Neural progenitor cell (in vitro differentiated cells): ENCODE measurements at regions not wholly inside any gene's neighbourhood (a gene's known extent, or its start where the extent isn't known, plus 50 kb on each side); places are given as distances from the start of the nearest gene placed in this dataset.
A peak's percentile ranks its signal among the peaks of the same experiment; 100 is the strongest.

Experiments used
- DNase-seq: peaks from one replicate; pipeline ENCODE4 v3.0.0-alpha.2; 2016; ENCODE audit warnings: low spot score
- H2AFZ ChIP-seq: fragments of 200-600 bp; sonication (generic); replicated peaks from 2 replicates; pipeline ENCODE4 v1.6.1; 2016; ENCODE audit warnings: antibody characterized with exemption
- H3F3A ChIP-seq: fragments of 200-600 bp; sonication (generic); 2 replicates; pipeline ENCODE4 v1.6.1; 2016; ENCODE audit warnings: antibody characterized with exemption, low read depth
- H3K27ac ChIP-seq: fragments of 200-600 bp; sonication (generic); 2 replicates; pipeline ENCODE4 v1.5.1; 2016; ENCODE audit warnings: mild to moderate bottlenecking
- H3K27me3 ChIP-seq: fragments of 200-600 bp; sonication (generic); 2 replicates; pipeline ENCODE4 v1.6.1; 2016; ENCODE audit warnings: mild to moderate bottlenecking, moderate library complexity
- H3K36me3 ChIP-seq: fragments of 200-600 bp; sonication (generic); 2 replicates; pipeline ENCODE4 v1.5.1; 2016
- H3K4me1 ChIP-seq: fragments of 200-600 bp; sonication (generic); 2 replicates; pipeline ENCODE4 v1.6.1; 2016; ENCODE audit warnings: mixed run types
- H3K4me2 ChIP-seq: fragments of 200-600 bp; sonication (generic); 2 replicates; pipeline ENCODE4 v1.6.1; 2016
- H3K4me3 ChIP-seq: fragments of 200-600 bp; sonication (generic); 2 replicates; pipeline ENCODE4 v1.5.1; 2016
- H3K79me2 ChIP-seq: fragments of 200-600 bp; sonication (generic); 2 replicates; pipeline ENCODE4 v1.6.1; 2016; ENCODE audit warnings: low read depth
- H3K9ac ChIP-seq: fragments of 200-600 bp; sonication (generic); 2 replicates; pipeline ENCODE4 v1.6.1; 2016
- H3K9me3 ChIP-seq: fragments of 200-600 bp; sonication (generic); 2 replicates; pipeline ENCODE4 v1.5.1; 2016; ENCODE audit warnings: low read depth
- H4K20me1 ChIP-seq: fragments of 200-600 bp; sonication (generic); 2 replicates; pipeline ENCODE4 v1.6.1; 2016; ENCODE audit warnings: low read depth
- H3K27ac Mint-ChIP-seq: 3 replicates; pipeline ENCODE4 v1.8.0; 2021; ENCODE audit warnings: mixed read lengths
- H3K27me3 Mint-ChIP-seq: 2 replicates; pipeline ENCODE4 v1.8.0; 2022; ENCODE audit warnings: low read depth, mild to moderate bottlenecking, inconsistent platforms, moderate library complexity, mixed read lengths; ENCODE audit not compliant: insufficient read depth
- H3K36me3 Mint-ChIP-seq: 3 replicates; pipeline ENCODE4 v1.8.0; 2021; ENCODE audit warnings: mixed read lengths
- H3K4me1 Mint-ChIP-seq: 3 replicates; pipeline ENCODE4 v1.8.0; 2021; ENCODE audit warnings: mixed read lengths
- H3K4me3 Mint-ChIP-seq: 3 replicates; pipeline ENCODE4 v1.8.0; 2021; ENCODE audit warnings: mild to moderate bottlenecking, moderate library complexity, mixed read lengths
- H3K9me3 Mint-ChIP-seq: 3 replicates; pipeline ENCODE4 v1.8.0; 2020; ENCODE audit warnings: mixed read lengths
- CTCF ChIP-seq: fragments of 200-600 bp; sonication (generic); IDR thresholded peaks from 2 replicates; pipeline ENCODE4 v1.5.1; 2017; ENCODE audit warnings: antibody characterized with exemption, mild to moderate bottlenecking
- EZH2 ChIP-seq: fragments of 200-600 bp; sonication (generic); IDR thresholded peaks from 2 replicates; pipeline ENCODE4 v1.6.1; 2017; ENCODE audit warnings: antibody characterized with exemption, mild to moderate bottlenecking, moderate library complexity
- EZH2phosphoT487 ChIP-seq: fragments of 200-600 bp; sonication (generic); IDR thresholded peaks from 2 replicates; pipeline ENCODE4 v1.6.1; 2017; ENCODE audit warnings: antibody characterized with exemption

- Histone ChIP-seq H3K4me3 (no peak overlapping the region), H3K79me2 (no peaks in the 10 kb centered on the region), H3K4me1 (no peaks in the 10 kb centered on the region), H3K9ac (no peak overlapping the region), H2AFZ (no peak overlapping the region), H3K27me3 (no peaks in the 10 kb centered on the region), H3K9me3 (no peaks in the 10 kb centered on the region), H3F3A (no peaks in the 10 kb centered on the region), H4K20me1 (no peaks in the 10 kb centered on the region), H3K4me2 (no peak overlapping the region), H3K27ac (no peak overlapping the region), H3K36me3 (no peaks in the 10 kb centered on the region)
- no peaks in the 10 kb centered on the region for H3K36me3 Mint-ChIP-seq
- TF ChIP-seq EZH2 = no peak
- TF ChIP-seq EZH2phosphoT487 = no peak
- TF ChIP-seq CTCF = no peak
- H3K4me1 Mint-ChIP-seq = peaks cover 2% of the 10 kb centered on the region
- no peaks in the 10 kb centered on the region for H3K9me3 Mint-ChIP-seq
- H3K27ac Mint-ChIP-seq = no peak overlapping the region
- peaks cover 3% of the 10 kb centered on the region for H3K27me3 Mint-ChIP-seq
- no peak overlapping the region for H3K4me3 Mint-ChIP-seq
- DNase-seq = no peak
Measured at GRCh38 chr14:44791730-44792129, 170.0 kb downstream of the KLHL28 start.

- H3K4me1 Mint-ChIP-seq = no peaks in the 10 kb centered on the region
- H3K36me3 Mint-ChIP-seq = no peaks in the 10 kb centered on the region
- H3K4me3 ChIP-seq = no peak overlapping the region
- DNase-seq = no peak
- no peaks in the 10 kb centered on the region for H3K36me3 ChIP-seq
- H3K27ac ChIP-seq = no peak overlapping the region
- H3K27me3 ChIP-seq = no peaks in the 10 kb centered on the region
- no peaks in the 10 kb centered on the region for H4K20me1 ChIP-seq
- H3K4me3 Mint-ChIP-seq = no peak overlapping the region
- peaks cover 3% of the 10 kb centered on the region for H3K27me3 Mint-ChIP-seq
- peak overlapping the region; percentile 55 for H3K27ac Mint-ChIP-seq
- H3K9ac ChIP-seq = no peak overlapping the region
- H2AFZ ChIP-seq = no peak overlapping the region
- TF ChIP-seq EZH2phosphoT487 = no peak
- TF ChIP-seq EZH2 = no peak
- TF ChIP-seq CTCF = no peak
- H3K4me1 ChIP-seq = no peaks in the 10 kb centered on the region
- no peaks in the 10 kb centered on the region for H3K79me2 ChIP-seq
- no peaks in the 10 kb centered on the region for H3K9me3 ChIP-seq
- H3K4me2 ChIP-seq = no peak overlapping the region
- H3F3A ChIP-seq = no peaks in the 10 kb centered on the region
- H3K9me3 Mint-ChIP-seq = no peaks in the 10 kb centered on the region
Measured at GRCh38 chr14:44788612-44789011, 173.1 kb downstream of the KLHL28 start.

GRCh38 chr14:44785096-44785495, 176.7 kb downstream of the KLHL28 start:
- H3K27ac Mint-ChIP-seq = no peak overlapping the region
- Histone ChIP-seq H3K4me2 (no peak overlapping the region), H3K9me3 (no peaks in the 10 kb centered on the region), H3K9ac (no peak overlapping the region), H3K36me3 (no peaks in the 10 kb centered on the region), H3F3A (no peaks in the 10 kb centered on the region), H3K79me2 (no peaks in the 10 kb centered on the region), H2AFZ (no peak overlapping the region), H3K4me1 (no peaks in the 10 kb centered on the region), H3K4me3 (no peak overlapping the region), H4K20me1 (no peaks in the 10 kb centered on the region), H3K27me3 (no peaks in the 10 kb centered on the region), H3K27ac (no peak overlapping the region)
- DNase-seq = no peak
- H3K4me3 Mint-ChIP-seq = no peak overlapping the region
- no peaks in the 10 kb centered on the region for H3K9me3 Mint-ChIP-seq
- H3K27me3 Mint-ChIP-seq = peaks cover 3% of the 10 kb centered on the region
- no peak for TF ChIP-seq EZH2phosphoT487
- TF ChIP-seq CTCF = no peak
- TF ChIP-seq EZH2 = no peak
- H3K36me3 Mint-ChIP-seq = no peaks in the 10 kb centered on the region
- H3K4me1 Mint-ChIP-seq = peaks cover 6% of the 10 kb centered on the region
